Breast epithelium (tissue), 3 donors: ENCODE measurements at regions not wholly inside any gene's neighbourhood (a gene's known extent, or its start where the extent isn't known, plus 50 kb on each side); places are given as distances from the start of the nearest gene placed in this dataset.

Source experiments
- CTCF ChIP-seq, 3 donors: fragments of 450-650 bp; IDR thresholded peaks; one replicate each; pipeline ENCODE4 v1.5.1; 2016 to 2017; ENCODE audit warnings: antibody characterized with exemption in 3 of 3, mild to moderate bottlenecking in 3 of 3, moderate library complexity in 3 of 3
- POLR2A ChIP-seq: fragments of 450-650 bp; IDR thresholded peaks from one replicate; pipeline ENCODE4 v1.6.1; 2016; ENCODE audit warnings: antibody characterized with exemption, mild to moderate bottlenecking, moderate library complexity

DNA sequence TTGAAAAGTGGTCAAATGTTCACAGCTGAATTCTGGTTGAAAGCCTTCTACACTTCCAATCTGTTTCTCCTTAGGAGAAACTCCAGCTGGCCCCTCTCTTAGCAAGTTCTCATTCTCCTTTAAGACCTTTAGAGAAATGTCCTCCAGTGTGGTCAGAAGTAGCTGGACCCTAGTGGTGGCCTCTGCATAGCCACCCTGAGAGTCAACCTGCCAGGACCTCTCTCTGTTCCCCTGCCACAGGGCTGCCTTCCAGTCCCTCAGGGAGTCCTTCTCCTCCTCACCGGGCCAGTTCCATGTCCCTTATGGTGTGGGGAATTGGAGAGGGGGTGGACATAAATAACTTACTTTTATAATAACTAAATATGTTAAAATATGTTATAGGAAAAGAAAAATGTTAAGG lies 200.9 kb upstream of the PKDCC start:
- TF ChIP-seq CTCF (IDR thresholded peaks at IDR 0.05), result no peak
- TF ChIP-seq POLR2A, result no peak
